OCI-LY3 (cell line): ENCODE measurements at regions not wholly inside any gene's neighbourhood (a gene's known extent, or its start where the extent isn't known, plus 50 kb on each side); places are given as distances from the start of the nearest gene placed in this dataset.

ENCODE experiments used
- H2AFZ ChIP-seq: fragments of 200-600, 300-600 bp; shearing (Covaris generic); 2 replicates; pipeline ENCODE4 v1.6.0; 2014; ENCODE audit warnings: antibody characterized with exemption, low read depth, low read length
- H3K27ac ChIP-seq: fragments of 200-600, 300-600 bp; sonication (generic); 2 replicates; pipeline ENCODE4 v1.5.1; 2014; ENCODE audit warnings: mild to moderate bottlenecking, low read length, moderate library complexity, mixed read lengths
- H3K27me3 ChIP-seq: fragments of 200-600, 300-600 bp; sonication (generic); 2 replicates; pipeline ENCODE4 v1.6.1; 2014; ENCODE audit warnings: low read depth, low read length, mixed read lengths
- H3K36me3 ChIP-seq: fragments of 200-600, 300-600 bp; sonication (generic); replicated peaks from 2 replicates; pipeline ENCODE3; 2014; ENCODE audit warnings: low read depth, low read length, mixed read lengths
- H3K4me1 ChIP-seq: fragments of 300-600, 200-600 bp; sonication (generic); 2 replicates; pipeline ENCODE4 v1.6.1; 2014; ENCODE audit warnings: low read length, mixed read lengths
- H3K4me2 ChIP-seq: fragments of 200-600, 300-600 bp; sonication (generic); 2 replicates; pipeline ENCODE4 v1.6.1; 2014; ENCODE audit warnings: low read length, mixed read lengths
- H3K4me3 ChIP-seq: fragments of 300-600, 200-600 bp; sonication (generic); 2 replicates; pipeline ENCODE4 v1.5.1; 2014; ENCODE audit warnings: antibody characterized with exemption, mild to moderate bottlenecking, low read length, moderate library complexity
- H3K79me2 ChIP-seq: fragments of 300-600, 200-600 bp; shearing (Covaris generic); 2 replicates; pipeline ENCODE4 v1.6.1; 2014; ENCODE audit warnings: mild to moderate bottlenecking, low read length, mixed read lengths
- H3K9ac ChIP-seq: fragments of 300-600, 200-600 bp; shearing (Covaris generic); 2 replicates; pipeline ENCODE4 v1.6.0; 2014; ENCODE audit warnings: mild to moderate bottlenecking, low read length, moderate library complexity
- H3K9me3 ChIP-seq: fragments of 200-600, 300-600 bp; shearing (Covaris generic); 2 replicates; pipeline ENCODE4 v1.6.1; 2014; ENCODE audit warnings: low read length, mixed read lengths; ENCODE audit not compliant: insufficient read depth
- H4K20me1 ChIP-seq: fragments of 200-600, 300-600 bp; sonication (generic); 2 replicates; pipeline ENCODE4 v1.6.1; 2016; ENCODE audit warnings: low read length, mixed read lengths; ENCODE audit not compliant: insufficient read depth
- EZH2phosphoT487 ChIP-seq: fragments of 200-600 bp; shearing (Covaris generic); IDR thresholded peaks from 2 replicates; pipeline ENCODE4 v1.6.1; 2018; ENCODE audit warnings: antibody characterized with exemption, mixed run types, low read depth
- TF ChIP-seq, protein P1 (sequence below): fragments of 200-600, 300-600 bp; sonication (generic); IDR thresholded peaks from 2 replicates; pipeline ENCODE4 v1.5.1; 2014; ENCODE audit warnings: antibody characterized with exemption, low read length, low read depth

GRCh38 chr6:22102671-22103070 is 194.2 kb downstream of the PRL start:
- Histone ChIP-seq H4K20me1 (no peaks in the 10 kb centered on the region), H3K9ac (no peak overlapping the region), H2AFZ (no peak overlapping the region), H3K9me3 (peaks cover 9% of the 10 kb centered on the region; the same call in 1 of the 2 replicates), H3K36me3 (peaks cover 10% of the 10 kb centered on the region), H3K79me2 (no peaks in the 10 kb centered on the region), H3K4me2 (peak overlapping the region; percentile 28), H3K4me3 (0 out of 2 replicates have a peak overlapping the region, but pooled peaks have one; percentile 26), H3K27ac (peak overlapping the region; percentile 34), H3K4me1 (peaks cover 11% of the 10 kb centered on the region), H3K27me3 (no peaks in the 10 kb centered on the region)
- TF ChIP-seq EZH2phosphoT487 = no peak
- TF ChIP-seq, protein P1, sequence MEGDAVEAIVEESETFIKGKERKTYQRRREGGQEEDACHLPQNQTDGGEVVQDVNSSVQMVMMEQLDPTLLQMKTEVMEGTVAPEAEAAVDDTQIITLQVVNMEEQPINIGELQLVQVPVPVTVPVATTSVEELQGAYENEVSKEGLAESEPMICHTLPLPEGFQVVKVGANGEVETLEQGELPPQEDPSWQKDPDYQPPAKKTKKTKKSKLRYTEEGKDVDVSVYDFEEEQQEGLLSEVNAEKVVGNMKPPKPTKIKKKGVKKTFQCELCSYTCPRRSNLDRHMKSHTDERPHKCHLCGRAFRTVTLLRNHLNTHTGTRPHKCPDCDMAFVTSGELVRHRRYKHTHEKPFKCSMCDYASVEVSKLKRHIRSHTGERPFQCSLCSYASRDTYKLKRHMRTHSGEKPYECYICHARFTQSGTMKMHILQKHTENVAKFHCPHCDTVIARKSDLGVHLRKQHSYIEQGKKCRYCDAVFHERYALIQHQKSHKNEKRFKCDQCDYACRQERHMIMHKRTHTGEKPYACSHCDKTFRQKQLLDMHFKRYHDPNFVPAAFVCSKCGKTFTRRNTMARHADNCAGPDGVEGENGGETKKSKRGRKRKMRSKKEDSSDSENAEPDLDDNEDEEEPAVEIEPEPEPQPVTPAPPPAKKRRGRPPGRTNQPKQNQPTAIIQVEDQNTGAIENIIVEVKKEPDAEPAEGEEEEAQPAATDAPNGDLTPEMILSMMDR = no peak

GRCh38 chr6:22106451-22106850 is 190.4 kb downstream of the PRL start:
- H3K27ac ChIP-seq = no peak overlapping the region
- peaks cover 11% of the 10 kb centered on the region for H3K4me1 ChIP-seq
- H3K4me2 ChIP-seq = no peak overlapping the region
- peaks cover 8% of the 10 kb centered on the region for H3K36me3 ChIP-seq
- H2AFZ ChIP-seq = no peak overlapping the region
- no peak for TF ChIP-seq EZH2phosphoT487
- TF ChIP-seq, protein P1 = no peak
- H3K9ac ChIP-seq = no peak overlapping the region
- H3K79me2 ChIP-seq = no peaks in the 10 kb centered on the region
- no peak overlapping the region for H3K4me3 ChIP-seq
- H4K20me1 ChIP-seq = no peaks in the 10 kb centered on the region
- H3K9me3 ChIP-seq = peaks cover 9% of the 10 kb centered on the region; the same call in 1 of the 2 replicates
- no peaks in the 10 kb centered on the region for H3K27me3 ChIP-seq

- H3K27ac ChIP-seq = no peak overlapping the region
Measured at GRCh38 chr6:22106961-22107360, 189.9 kb downstream of the PRL start.

DNA sequence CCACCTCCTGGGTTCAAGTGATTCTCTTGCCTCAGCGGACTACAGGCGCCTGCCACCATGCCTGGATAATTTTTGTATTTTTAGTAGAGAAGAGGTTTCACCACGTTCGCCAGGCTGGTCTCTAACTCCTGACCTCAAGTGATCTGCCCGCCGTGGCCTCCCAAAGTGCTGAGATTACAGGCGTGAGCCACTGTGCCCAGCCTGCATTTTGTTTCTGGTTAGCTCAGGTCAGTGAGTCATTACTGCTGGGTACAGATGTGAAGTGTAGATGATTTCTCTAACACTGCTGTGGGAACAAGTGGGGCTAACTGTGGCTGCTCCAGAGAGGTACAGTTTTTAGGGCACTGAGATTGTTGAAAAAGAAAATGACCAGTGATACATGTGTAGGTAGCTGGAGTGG is 188.6 kb downstream of the PRL start:
- Histone ChIP-seq H3K27ac (no peak overlapping the region), H3K9me3 (peaks cover 9% of the 10 kb centered on the region; the same call in 1 of the 2 replicates), H3K4me3 (no peak overlapping the region), H2AFZ (no peak overlapping the region), H3K36me3 (peaks cover 5% of the 10 kb centered on the region), H4K20me1 (no peaks in the 10 kb centered on the region), H3K4me2 (no peak overlapping the region), H3K4me1 (peaks cover 2% of the 10 kb centered on the region), H3K79me2 (no peaks in the 10 kb centered on the region), H3K27me3 (no peaks in the 10 kb centered on the region), H3K9ac (no peak overlapping the region)
- TF ChIP-seq, protein P1 = no peak
- TF ChIP-seq EZH2phosphoT487 = no peak

More at GRCh38 chr6:22106961-22107360, 189.9 kb downstream of the PRL start:
- Histone ChIP-seq H3K4me3 (no peak overlapping the region), H3K27me3 (no peaks in the 10 kb centered on the region), H3K9ac (no peak overlapping the region), H2AFZ (no peak overlapping the region), H3K4me2 (no peak overlapping the region), H3K36me3 (peaks cover 5% of the 10 kb centered on the region), H3K9me3 (peaks cover 9% of the 10 kb centered on the region; the same call in 1 of the 2 replicates), H3K4me1 (peaks cover 11% of the 10 kb centered on the region), H4K20me1 (no peaks in the 10 kb centered on the region), H3K79me2 (no peaks in the 10 kb centered on the region)
- no peak for TF ChIP-seq EZH2phosphoT487
- TF ChIP-seq, protein P1 = no peak
